B cell (primary cell): ENCODE measurements at regions not wholly inside any gene's neighbourhood (a gene's known extent, or its start where the extent isn't known, plus 50 kb on each side); places are given as distances from the start of the nearest gene placed in this dataset.

Experiments
- ATAC-seq: fragments of 200-7000 bp; cut with Tn5 transposase; one replicate; pipeline ENCODE4 v1.10.0; 2021; ENCODE audit warnings: low read depth, mild to moderate bottlenecking, moderate number of reproducible peaks, moderate library complexity
- CTCF ChIA-PET: fragments of 350-600 bp; sonication (Branson Sonifier 250); formaldehyde crosslinking; loops from one replicate; lab custom pipeline; 2021; ENCODE audit warnings: antibody characterized with exemption, inconsistent platforms; lab: Charles Lee
- POLR2A ChIA-PET: fragments of 350-600 bp; sonication (Branson Sonifier 250); formaldehyde crosslinking; loops from one replicate; lab custom pipeline; 2021; ENCODE audit warnings: antibody characterized with exemption; lab: Charles Lee
- DNase-seq: peaks from one replicate; pipeline ENCODE4 v3.0.0; 2013
- H2AFZ ChIP-seq: 2 replicates; pipeline ENCODE4 v1.6.1; 2012; ENCODE audit warnings: mild to moderate bottlenecking, low read depth, low read length; ENCODE audit not compliant: insufficient read depth, poor library complexity, severe bottlenecking
- H3K27ac ChIP-seq, 2 donors: 1 replicate in 1 of 2; 2 replicates in 1 of 2; pipeline ENCODE4 v1.5.1; 2012 to 2013; ENCODE audit warnings: low read length in 2 of 2, mild to moderate bottlenecking in 2 of 2, moderate library complexity in 1 of 2
- H3K27me3 ChIP-seq, 4 experiments: fragments of 200-600 bp in 1 of 4; sonication (generic) in 1 of 4; replicated peaks in 1 of 4; 1 replicate in 2 of 4; 2 replicates in 2 of 4; pipeline versions ENCODE4 v1.6.1 to v1.7.0; 2013 to 2016; ENCODE audit warnings: low read length in 3 of 4, mild to moderate bottlenecking in 2 of 4, mixed read lengths in 1 of 4, moderate library complexity in 1 of 4; ENCODE audit not compliant: insufficient read depth in 4 of 4, control insufficient read depth in 3 of 4; ENCODE audit errors: control extremely low read depth in 1 of 4
- H3K36me3 ChIP-seq, 2 experiments: replicated peaks in 1 of 2; 1 replicate in 1 of 2; 2 replicates in 1 of 2; pipeline versions ENCODE4 v1.6.1 to v1.7.1; 2013; ENCODE audit warnings: low read length in 1 of 2; ENCODE audit not compliant: insufficient read depth in 2 of 2, control insufficient read depth in 1 of 2; ENCODE audit errors: control extremely low read depth in 1 of 2, extremely low read depth in 1 of 2
- H3K4me1 ChIP-seq, 2 donors: fragments of 200-600 bp in 1 of 2; sonication (generic) in 1 of 2; 1 replicate in 1 of 2; 2 replicates in 1 of 2; pipeline versions ENCODE4 v1.5.1 to v1.6.1; 2013 to 2017; ENCODE audit warnings: low read length in 2 of 2; ENCODE audit not compliant: control insufficient read depth in 2 of 2, insufficient read depth in 2 of 2
- H3K4me2 ChIP-seq: replicated peaks from 2 replicates; pipeline ENCODE3; 2012; ENCODE audit warnings: mild to moderate bottlenecking, low read depth, low read length; ENCODE audit not compliant: poor library complexity, severe bottlenecking
- H3K4me3 ChIP-seq, 5 experiments: fragments of 200-600 bp in 1 of 5; sonication (generic) in 1 of 5; 1 replicate in 3 of 5; 2 replicates in 2 of 5; pipeline versions ENCODE4 v1.5.1 to v1.7.0; 2011 to 2016; ENCODE audit warnings: low read length in 4 of 5, mild to moderate bottlenecking in 4 of 5, low read depth in 2 of 5, control low read depth in 1 of 5, moderate library complexity in 1 of 5; ENCODE audit not compliant: insufficient read depth in 1 of 5; ENCODE audit errors: control extremely low read depth in 1 of 5, extremely low read depth in 1 of 5
- H3K79me2 ChIP-seq: fragments of 200-600 bp; sonication (generic); one replicate; pipeline ENCODE4 v1.6.0; 2016; ENCODE audit warnings: low read length; ENCODE audit not compliant: control insufficient read depth, insufficient read depth
- H3K9ac ChIP-seq: fragments of 200-600 bp; sonication (generic); 2 replicates; pipeline ENCODE4 v1.6.1; 2017; ENCODE audit warnings: mild to moderate bottlenecking, low read length, moderate library complexity
- H3K9me3 ChIP-seq, 3 donors: one replicate each; pipeline versions ENCODE4 v1.6.1 to v1.7.1; 2013; ENCODE audit warnings: low read length in 2 of 3; ENCODE audit not compliant: control insufficient read depth in 2 of 3, insufficient read depth in 1 of 3; ENCODE audit errors: control extremely low read depth in 1 of 3
- H4K20me1 ChIP-seq: 2 replicates; pipeline ENCODE4 v1.6.0; 2012; ENCODE audit warnings: mild to moderate bottlenecking, low read length; ENCODE audit not compliant: insufficient read depth, control insufficient read depth, poor library complexity, severe bottlenecking
- H3K27ac Mint-ChIP-seq: one replicate; pipeline ENCODE4 v1.8.0; 2021; ENCODE audit warnings: mixed read lengths
- H3K27me3 Mint-ChIP-seq: one replicate; pipeline ENCODE4 v1.8.0; 2021; ENCODE audit warnings: mixed read lengths
- H3K4me1 Mint-ChIP-seq: one replicate; pipeline ENCODE4 v1.8.0; 2021; ENCODE audit warnings: mixed read lengths
- H3K4me3 Mint-ChIP-seq: one replicate; pipeline ENCODE4 v1.8.0; 2021; ENCODE audit warnings: mixed read lengths
- H3K9me3 Mint-ChIP-seq: one replicate; pipeline ENCODE4 v1.8.0; 2022; ENCODE audit warnings: mixed read lengths; ENCODE audit not compliant: insufficient read depth
- CTCF ChIP-seq: fragments of 200-600 bp; IDR thresholded peaks from one replicate; pipeline ENCODE4 v1.8.0; 2022; ENCODE audit warnings: antibody characterized with exemption, mild to moderate bottlenecking
- EZH2 ChIP-seq: IDR thresholded peaks from 2 replicates; pipeline ENCODE4 v1.6.1; 2012; ENCODE audit warnings: borderline replicate concordance, low read depth, mild to moderate bottlenecking, moderate library complexity, low read length; ENCODE audit not compliant: insufficient read depth, poor library complexity, severe bottlenecking
- whole genome bisulfite sequencing: methylation state at CpG from one replicate; pipeline ENCODE4 v1.1.5; 2013; ENCODE audit warnings: missing lambda C conversion rate; ENCODE audit not compliant: insufficient coverage; 5-methylcytosine and 5-hydroxymethylcytosine counted together
- intact Hi-C: fragments of 100-400 bp; cut with micrococcal nuclease; formaldehyde crosslinking; loops from one replicate; pipeline ENCODE4 v1.10.0; 2022

DNA sequence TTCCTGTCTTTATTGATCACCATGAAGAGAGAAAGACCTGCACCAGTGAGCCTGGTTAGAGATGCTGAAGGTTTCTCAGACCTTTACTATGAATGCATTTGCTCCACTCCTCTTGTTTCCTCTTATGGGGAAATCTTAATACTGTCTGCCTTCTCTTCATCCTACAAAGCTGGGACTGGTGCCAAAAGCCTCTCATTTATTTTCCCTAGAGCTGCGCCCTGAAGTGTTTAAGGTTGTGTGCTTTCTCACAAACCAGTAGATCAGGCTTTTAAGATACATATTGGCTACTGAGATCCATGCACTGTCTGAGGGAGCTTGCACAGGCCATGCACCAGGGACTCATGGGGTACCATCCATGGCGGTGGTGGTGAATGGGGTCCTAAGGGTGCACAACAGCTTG is 286.1 kb upstream of the PMFBP1 start:
- intact Hi-C loops, result no loop called here

More for the DNA sequence above, 286.1 kb upstream of the PMFBP1 start:
- H3K4me1 ChIP-seq, result no peaks in the 10 kb centered on the region
- TF ChIP-seq EZH2 (no peak), CTCF (no peak)
- Mint-ChIP-seq H3K27me3 (no peaks in the 10 kb centered on the region), H3K4me3 (no peak overlapping the region), H3K9me3 (peaks cover 14% of the 10 kb centered on the region), H3K4me1 (peaks cover 3% of the 10 kb centered on the region), H3K27ac (no peak overlapping the region)
- no peaks in the 10 kb centered on the region for H3K79me2 ChIP-seq
- DNase-seq (no peak), ATAC-seq (no peak)
- 100% methylated on average over 1 of the region's 2 CpGs for WGBS
- no peak overlapping the region for H2AFZ ChIP-seq
- POLR2A ChIA-PET, result no interaction called here
- no peak overlapping the region for H3K4me2 ChIP-seq
- no peak overlapping the region for H3K9ac ChIP-seq
- CTCF ChIA-PET, result no interaction called here
- no peak overlapping the region for H3K27ac ChIP-seq
- H3K27me3 ChIP-seq, result no peaks in the 10 kb centered on the region
- H3K36me3 ChIP-seq, result no peaks in the 10 kb centered on the region
- no peak overlapping the region for H3K4me3 ChIP-seq
- H3K9me3 ChIP-seq, result peaks cover 2 to 18% (median 12%) of the 10 kb centered on the region in 3 donors
- H4K20me1 ChIP-seq, result no peaks in the 10 kb centered on the region
